ENCODE measurements at regions not wholly inside any gene's neighbourhood (a gene's known extent, or its start where the extent isn't known, plus 50 kb on each side); places are given as distances from the start of the nearest gene placed in this dataset.

DNA sequence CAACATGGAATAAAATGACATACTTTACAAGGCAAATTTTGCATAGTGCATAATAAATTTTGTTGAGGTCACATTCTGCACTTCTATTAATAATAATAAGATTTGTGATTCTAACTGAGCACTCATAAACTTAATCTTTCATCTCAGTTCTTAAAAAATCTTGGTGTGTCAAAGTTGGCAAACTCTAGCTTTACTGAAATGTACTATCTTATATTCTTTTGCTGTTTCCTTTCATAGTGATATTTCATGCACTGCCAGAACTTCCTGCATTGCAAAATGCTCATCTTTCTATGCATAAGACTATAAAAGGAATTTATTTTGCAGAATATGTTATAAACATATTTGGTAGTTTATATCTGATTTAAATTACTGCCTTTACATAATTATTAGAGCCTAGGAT, 797.6 kb downstream of the ADGRL2 start:
- no peak for DNase-seq

DNA sequence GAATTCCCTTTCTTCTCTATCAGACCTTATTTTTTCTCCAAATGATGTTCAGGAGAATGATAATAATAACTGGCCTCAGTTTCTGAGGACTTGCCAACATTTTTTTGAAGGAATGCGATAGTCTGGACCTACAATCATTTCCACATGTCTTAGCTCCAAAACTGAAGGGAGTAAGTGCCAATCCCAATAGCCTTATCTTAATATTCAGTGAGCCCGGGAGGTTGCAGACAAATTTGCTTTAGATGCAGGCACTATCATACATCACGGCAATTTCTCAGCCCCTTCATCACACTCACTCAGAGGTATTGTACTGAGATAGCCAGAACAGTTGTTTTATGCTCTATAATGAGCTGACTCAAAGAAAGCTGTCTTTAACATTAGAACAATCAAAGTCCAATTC, 796.9 kb downstream of the ADGRL2 start:
- peak; percentile 53 for DNase-seq

DNA sequence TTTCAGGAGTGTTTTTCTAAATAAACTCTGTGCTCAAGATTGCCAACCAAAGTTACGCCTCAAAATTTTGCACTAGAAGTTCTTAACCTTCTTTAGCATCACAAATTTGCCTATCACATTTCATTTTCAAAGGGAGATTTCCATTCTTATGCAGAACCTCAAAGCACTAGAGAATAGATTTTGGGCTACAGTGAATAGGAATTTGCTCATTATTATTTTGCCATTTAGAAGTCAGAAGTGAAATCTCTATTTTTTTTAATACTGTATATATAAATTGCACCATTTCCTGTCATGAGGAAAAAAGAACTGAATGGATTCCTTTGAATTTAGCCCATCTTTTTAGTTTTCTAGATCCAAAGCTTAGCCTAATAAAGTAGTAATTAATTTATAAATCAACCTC, 796.4 kb downstream of the ADGRL2 start:
- DNase-seq: no peak

DNA sequence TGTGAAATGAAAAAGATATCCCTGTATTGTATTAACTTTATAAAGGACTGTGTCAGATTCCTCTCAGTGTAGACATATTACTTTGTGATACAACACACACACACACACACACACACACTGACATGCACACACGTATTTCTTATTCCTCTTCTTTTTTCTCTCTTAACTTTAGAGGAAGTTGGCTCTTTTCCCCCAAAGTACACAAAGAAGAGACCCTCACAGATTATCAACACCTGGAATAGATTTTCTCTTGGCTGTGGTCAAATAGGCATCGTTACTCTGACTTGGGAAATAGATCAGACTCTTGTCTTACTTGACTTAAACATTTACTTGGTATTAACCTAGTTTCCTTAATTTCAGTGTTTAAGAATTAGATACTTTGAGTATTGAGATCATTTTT, 792.8 kb downstream of the ADGRL2 start:
- no peak for DNase-seq

DNA sequence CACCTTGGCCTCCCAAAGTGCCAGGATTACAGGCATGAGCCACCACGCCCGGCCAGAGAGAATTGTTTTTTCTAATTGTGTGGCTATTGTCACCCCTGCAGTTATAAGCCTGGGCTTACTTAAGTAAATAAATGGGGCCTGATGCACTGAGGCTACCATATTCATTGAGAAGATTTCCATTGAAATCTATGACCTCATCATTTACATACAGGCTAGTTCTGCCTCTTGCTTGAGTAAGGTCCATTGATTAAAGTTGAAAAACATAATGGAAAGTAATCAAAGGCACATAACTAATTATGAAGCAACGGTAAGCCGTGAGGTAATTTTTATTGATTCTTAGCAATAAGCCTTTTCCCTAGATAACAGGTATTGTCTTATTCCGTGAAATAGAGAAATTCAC, 788.9 kb downstream of the ADGRL2 start:
- DNase-seq: no peak

DNA sequence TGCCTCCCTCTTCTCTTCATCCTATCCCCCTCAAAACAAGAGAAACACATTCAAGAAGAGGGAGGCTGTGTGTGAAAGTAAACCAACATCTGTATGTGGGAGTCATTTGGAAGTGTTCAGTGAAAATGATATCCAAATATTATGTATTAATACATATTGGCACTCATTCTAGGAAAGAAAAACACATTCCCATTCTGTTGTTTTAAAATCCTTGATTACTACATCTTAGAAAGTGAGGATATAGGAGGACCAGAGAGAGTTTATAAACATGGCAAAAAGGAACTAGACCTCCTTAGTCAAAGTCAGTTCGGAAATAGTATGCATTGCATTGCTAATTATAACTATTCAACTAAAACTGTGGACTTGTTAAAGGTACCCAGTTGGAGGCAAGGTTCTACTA, 786.6 kb downstream of the ADGRL2 start:
- DNase-seq: no peak

DNA sequence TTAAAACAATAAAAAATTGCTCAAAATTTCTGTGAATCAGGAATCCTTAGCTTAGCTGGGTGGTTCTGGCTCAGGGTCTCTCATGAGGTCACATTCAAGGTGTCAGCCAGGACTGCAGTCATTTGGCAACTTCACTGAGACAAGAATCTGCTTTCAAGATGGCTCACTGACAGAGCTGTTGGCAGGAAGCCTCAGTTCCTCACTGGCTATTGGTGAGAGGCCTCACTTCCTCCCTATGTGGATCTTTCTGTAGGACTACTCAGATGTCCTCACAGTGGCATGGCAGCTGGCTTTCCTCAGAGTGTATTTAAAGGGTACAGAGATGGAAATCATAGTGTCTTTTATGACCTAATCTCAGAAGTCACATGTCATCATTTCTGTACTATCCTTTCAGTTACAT, 785.7 kb downstream of the ADGRL2 start:
- no peak for DNase-seq

DNA sequence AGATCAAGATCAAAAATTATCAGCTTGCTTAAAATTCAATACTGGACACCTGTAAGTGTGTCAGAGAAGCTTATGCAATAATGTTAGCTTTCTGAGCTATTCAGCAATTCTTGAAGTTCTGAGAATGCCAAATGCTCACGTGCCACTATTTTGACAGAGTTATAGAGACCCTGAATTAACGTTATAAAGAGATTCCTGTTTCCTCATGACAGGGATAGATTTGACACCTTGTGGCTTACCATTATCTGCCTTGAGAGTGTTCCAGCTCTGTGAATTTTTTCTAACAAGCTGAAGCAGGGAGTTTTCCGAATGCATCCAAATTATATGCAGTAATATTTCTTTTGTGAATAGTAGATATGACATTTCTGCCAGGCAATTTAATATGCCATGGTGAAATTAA, 781.6 kb downstream of the ADGRL2 start:
- DNase-seq: no peak

DNA sequence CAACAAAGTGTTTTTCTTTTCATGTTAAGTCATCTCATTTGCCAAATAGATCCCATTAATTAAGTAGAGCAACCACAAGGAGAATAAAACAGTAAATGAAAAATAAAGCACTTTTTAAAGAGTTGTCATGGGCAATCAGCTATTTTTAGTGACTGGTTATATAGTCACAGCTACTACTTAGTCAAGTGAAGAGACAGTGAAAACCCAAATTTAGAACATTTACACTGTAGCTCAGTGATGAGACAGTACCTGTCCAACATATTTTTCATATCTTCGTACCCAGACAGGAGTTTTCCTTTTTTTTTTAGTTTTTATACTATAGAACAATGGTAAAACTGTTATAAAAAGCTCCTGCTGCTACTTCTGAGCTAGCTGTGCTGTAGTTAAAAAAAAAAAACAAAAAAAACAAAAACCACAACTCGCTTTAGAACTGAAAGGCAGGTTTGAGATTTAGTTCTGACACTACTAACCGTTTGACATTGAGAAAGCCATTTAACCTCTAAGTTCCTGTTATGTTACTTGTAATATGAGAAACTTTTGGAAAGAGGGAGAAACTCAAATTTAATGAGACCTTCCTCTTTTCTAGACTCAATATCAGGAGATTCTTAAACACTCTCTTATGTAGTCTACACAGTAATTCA, 777.5 kb downstream of the ADGRL2 start:
- no peak for DNase-seq

DNA sequence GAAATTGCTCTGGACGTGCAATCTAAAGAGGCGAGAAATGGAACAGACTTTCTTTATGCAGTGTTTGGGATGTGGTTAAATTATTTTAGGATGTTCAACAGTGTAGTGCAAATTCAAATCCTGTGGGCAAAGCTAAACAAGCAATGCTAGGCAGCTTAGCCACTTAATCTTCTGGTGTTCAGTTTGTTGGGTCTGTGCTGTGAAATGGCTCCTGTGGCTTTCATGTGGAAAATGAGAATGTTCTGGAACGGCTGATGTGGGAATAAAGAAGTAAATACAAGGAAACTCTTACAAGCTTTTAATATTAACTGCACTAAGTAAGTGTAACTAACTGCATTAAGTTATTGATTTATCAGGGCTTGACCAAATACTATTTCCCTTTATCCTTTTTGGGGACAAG, 766.6 kb downstream of the ADGRL2 start:
- no peak for DNase-seq

DNA sequence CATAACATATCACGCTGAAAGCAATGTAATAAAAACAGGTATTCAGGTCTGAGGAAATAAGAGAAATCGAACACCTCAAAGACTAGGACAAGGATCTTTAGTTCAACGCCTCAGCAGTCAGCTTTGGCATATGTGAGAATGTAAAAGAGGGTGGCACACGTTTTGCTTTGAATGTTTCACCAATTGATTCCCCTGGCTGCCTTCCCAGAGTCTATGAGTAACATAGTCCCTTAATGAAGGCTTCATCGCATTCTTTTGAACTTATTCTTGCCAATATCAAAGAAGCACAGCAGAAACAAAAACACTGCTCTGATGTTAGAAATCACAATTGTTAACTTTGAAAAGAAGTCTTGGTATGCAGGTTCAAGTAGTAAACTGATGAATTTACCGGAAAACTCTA, 764.8 kb downstream of the ADGRL2 start:
- DNase-seq: peak; percentile 85

DNA sequence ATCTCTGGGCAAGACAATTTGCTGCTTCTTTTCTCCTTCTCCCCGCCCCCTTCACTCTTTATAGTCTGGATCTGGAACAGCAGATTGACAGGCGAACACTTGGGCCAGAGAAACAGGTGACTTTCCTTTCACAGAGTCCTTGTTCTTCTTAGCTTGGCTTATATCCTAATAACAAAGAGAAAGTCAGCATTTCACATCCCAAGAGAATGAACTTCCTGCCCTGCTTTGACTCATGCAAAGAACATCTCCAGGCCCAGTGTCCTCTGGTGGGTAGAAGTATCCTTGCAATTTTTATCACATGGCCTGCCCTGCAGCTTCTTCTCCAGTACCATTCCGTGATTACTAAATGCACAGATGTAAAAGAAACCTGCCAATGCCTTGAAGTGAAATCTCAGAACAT, 764.4 kb downstream of the ADGRL2 start:
- peak; percentile 83 for DNase-seq

DNA sequence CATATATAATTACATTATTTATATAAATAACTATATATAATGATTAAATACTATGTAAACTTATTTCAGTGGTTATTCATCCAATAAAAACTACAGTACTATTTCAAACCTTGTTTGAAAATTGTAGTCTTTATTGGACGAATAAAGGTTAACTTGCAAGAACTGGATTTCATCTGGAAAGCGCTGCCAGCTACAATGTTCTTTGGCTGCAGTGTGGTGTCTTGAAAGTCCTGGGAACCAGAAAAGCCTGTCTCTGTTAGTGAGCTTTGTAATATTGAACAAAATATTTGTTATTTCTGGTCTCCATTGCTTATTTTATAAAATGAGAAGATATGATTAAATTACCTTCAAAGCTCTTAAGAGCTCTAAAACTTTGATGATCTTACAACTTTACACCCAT, 763.6 kb downstream of the ADGRL2 start:
- no peak for DNase-seq

DNA sequence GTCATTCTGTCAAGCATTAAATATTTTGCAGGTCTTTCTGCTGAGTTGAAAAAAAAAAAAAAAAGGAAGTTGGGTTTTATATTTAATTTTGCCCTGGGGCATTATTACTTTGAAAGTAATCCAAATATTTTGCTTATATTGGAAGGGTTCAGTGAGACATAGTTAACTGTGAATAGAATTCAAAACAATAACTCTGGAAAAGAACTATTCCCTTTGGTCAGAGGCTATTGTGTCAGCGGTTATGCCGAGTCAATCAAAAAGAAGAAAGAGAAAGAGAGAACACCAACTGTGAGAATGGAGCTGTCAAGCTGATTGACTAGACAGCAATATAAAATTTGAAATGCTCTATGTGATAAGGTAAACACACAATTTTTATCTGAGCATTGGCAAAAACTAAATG, 761.7 kb downstream of the ADGRL2 start:
- DNase-seq: no peak

DNA sequence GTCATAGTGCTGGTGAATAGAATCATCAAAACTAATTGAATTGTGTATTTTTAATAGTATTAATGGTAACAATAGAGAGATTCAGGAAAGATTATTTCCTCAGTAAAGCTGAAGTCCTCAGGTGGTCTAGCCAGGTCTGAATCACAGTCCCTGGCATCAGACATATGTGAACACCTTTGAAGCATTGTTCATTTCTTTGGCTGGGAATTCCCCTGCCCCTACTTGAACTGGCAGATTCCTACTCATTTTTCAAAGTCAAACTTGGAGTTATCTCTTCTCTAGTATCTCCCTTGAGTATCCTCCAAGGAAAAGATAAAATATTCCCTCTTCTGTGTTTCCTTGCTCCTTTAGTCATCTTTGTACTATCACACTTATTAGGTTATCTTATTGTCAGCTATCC, 759.8 kb downstream of the ADGRL2 start:
- peak; percentile 50 for DNase-seq

DNA sequence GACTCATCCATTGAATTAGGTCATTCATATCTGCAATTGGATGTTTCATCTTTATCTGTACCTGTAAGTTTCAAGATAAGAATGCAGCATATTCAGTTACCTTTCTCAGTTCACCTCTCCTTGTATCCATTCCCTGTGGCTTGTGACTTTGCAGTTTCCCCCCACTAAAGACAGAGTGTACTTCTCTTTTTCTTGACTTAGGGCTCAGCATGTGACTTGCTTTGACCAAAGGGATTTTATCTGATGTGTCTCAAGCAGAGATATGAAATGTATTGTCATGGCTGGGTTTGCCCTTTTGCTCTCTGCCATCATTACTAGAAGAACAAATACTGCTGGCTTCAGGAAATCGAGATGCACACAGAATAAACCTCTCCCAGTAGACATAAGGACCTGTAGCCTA, 754.8 kb downstream of the ADGRL2 start:
- no peak for DNase-seq

DNA sequence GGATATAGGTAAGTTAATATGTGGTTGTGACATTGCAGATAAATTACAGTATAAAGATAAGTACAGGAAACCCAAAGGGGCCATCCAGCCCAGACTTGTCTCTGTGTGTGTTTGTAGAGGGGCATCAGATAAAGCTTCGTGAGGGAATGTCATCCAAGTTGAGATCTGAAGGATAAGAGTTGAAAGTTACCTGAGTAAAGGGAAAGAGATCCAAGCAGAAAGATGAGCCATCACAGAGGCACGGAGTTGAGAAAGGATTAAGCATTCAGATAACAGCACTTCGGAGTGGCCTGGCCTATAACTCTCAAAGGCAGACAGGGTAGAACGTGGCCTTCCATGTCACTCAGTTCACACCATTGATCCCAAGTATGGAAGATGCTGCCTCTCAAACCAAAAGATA, 749.1 kb downstream of the ADGRL2 start:
- DNase-seq: no peak

DNA sequence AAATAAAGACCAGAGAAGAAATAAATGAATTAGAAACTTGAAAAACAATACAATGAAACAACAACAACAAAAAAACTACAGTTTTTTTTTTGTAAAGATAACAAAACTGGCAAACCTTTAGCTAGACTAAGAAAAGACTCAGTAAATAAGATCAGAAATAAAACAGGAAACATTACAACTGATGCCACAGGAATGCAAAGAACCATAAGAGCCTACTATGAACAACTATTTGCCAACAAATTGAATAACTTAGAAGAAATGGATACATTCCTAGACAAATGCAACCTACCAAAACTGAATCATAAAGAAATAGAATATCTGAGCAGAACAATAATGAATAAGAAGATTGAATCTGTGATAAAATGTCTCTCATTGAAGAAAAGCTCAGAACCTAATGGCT, 742.0 kb downstream of the ADGRL2 start:
- no peak for DNase-seq

DNA sequence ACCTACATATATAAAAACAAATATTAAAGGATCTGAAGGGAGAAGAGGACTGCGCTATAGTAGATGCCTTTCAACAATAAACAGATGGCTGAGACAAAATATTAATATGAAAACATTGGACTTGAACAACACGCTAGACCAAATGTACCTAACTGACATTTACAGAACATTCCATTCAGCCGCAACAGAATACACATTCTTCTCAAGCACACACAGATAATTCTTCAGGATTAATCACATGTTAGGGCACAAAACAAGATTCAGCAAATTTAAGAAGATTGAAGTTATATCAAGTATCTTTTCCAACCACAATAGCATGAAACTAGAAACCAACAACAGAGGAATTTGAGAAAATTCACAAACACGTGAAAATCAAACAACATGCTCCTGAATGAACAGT, 741.4 kb downstream of the ADGRL2 start:
- no peak for DNase-seq

DNA sequence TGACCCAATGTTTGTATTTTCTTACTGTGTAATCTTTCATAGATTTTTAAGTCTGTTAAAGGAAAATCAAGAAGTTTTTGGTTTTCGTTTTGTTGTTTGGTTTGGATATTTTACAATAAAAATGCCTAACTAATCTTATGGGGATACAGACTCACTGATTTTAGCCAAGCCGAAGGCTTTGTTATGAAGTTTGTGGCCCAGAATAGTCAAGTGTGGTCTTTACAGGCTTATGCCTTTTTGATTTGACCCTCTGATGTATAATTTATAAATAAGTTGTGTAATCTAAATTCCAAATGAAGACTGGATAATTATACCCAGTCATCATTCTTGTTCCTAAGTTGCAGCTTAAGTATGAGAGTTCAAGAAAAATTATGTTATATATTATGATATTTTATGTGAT, 739.3 kb downstream of the ADGRL2 start:
- DNase-seq: no peak

DNA sequence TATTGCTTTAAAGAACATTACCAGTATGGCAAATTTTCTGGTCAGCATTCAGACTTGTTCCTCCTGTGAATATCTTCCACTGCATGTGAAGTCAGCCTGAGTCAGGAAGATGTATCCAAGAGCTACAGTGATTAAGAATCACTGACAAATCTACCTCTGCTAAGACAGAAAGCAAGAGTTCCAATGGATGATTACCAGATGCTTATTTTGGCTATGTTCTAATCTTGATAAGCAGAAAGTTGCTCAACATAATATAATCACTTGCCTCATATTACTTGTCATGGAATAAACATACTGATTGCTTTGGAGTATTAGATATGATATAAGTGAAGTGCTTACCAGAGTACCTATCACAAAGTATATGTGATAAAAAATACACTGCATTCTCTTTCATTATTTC, 738.1 kb downstream of the ADGRL2 start:
- DNase-seq: peak; percentile 66

DNA sequence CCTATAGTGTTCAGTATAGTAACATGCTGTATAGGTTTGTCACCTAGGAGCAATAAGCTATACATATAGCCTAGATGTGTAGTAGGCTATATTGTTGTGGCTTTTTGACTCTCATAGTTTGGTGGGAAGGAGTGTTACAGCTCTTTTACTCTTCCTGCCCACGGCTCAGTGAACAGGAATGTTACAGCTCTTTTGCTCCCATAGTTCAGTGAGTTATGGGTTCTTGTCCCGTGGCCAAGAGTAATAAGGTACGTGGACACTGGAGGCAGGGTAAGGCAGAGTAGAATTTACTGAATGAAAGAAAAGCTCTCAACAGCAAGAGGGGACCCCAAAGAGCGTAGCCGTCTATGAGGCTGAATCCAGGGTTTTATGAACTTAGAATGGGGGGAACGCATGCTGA, 734.3 kb downstream of the ADGRL2 start:
- DNase-seq: no peak

DNA sequence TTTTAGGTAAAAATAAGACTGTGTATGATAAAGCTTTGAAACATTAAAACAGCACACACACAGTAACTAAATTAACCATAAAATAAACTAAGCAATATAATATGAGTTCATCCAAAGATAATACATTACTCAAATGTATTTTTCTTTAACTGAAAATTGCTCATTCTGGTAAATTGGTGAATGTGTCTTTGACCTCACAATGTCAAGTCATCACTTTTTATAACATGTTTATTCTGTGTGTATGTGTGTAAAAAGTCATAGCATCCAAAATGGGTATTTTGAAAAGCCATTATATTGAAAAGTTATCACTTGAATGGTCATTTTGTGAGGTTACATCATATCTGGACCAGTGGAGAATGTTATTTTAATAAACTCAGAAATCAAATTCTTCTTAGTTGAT, 724.6 kb downstream of the ADGRL2 start:
- DNase-seq: no peak

DNA sequence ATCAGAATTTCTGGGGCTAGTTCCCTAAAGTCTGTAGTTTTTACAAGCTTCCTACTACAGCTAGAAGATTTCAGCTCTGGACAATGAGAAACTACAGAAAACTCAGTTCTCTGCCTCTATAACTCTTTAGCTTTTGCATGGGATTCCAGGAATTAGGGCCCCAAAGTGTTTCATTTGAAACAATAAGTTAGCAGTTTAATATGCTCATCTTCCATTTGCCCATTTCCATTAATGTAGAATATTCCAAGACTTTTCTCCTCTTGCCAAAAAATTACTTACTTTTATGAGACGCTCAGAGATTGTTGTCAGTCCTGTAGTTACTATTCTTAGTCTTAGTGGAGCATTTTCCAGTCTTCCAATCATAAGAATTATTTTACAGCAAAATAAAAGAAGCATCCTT, 719.9 kb downstream of the ADGRL2 start:
- DNase-seq: no peak

DNA sequence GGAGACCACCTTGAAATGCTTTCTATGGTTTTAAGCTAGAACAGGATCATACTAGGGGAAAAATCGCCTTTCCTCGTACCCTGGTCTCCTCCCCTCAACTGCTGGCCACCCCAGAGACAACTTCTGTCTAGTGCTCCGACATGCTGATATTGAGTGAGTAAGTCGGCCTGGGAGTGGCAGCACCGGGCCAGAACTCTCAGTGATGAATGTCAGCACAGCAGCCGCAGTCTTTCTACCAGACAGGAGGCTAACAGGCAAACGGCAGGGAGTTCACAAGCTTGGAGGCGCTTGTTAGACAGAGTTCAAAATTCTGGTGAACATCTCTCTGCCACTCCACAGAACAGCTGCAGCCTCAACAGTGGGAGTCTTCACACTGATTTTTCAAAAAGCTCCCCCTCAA, 716.9 kb downstream of the ADGRL2 start:
- no peak for DNase-seq

DNA sequence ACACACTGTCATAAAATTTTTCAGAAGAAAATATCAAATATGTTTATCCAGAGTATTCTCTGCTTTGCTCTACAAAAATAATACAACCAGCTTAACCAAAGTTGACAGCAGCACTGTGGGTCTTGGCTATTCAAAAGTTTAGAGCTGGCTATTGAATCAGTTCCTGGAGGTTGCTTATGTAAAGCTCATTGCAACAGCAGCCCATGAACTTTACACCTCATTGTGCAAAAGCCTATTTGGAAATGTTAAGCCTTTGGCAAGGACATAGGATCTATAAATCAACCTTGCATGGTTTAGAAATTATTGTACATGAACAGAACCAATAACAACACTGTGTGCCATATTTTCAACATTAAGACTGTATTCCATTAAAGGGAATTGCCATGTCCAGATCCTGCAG, 714.9 kb downstream of the ADGRL2 start:
- DNase-seq: no peak

Data from NCI-H226 (cell line).